BLaER1 (cell line): ENCODE measurements at regions not wholly inside any gene's neighbourhood (a gene's known extent, or its start where the extent isn't known, plus 50 kb on each side); places are given as distances from the start of the nearest gene placed in this dataset.

ENCODE experiments used
- H3K27ac ChIP-seq: shearing (Covaris generic); formaldehyde crosslinking; 2 replicates; pipeline ENCODE4 v1.8.1; 2022
- H3K27me3 ChIP-seq: shearing (Covaris generic); formaldehyde crosslinking; 2 replicates; pipeline ENCODE4 v1.8.1; 2022
- H3K36me3 ChIP-seq: shearing (Covaris generic); formaldehyde crosslinking; 2 replicates; pipeline ENCODE4 v1.8.1; 2022
- H3K4me1 ChIP-seq: shearing (Covaris generic); formaldehyde crosslinking; 2 replicates; pipeline ENCODE4 v1.8.1; 2022
- H3K4me2 ChIP-seq: shearing (Covaris generic); formaldehyde crosslinking; 2 replicates; pipeline ENCODE4 v1.8.1; 2022
- H3K4me3 ChIP-seq: shearing (Covaris generic); formaldehyde crosslinking; 2 replicates; pipeline ENCODE4 v1.8.1; 2022
- H3K9ac ChIP-seq: shearing (Covaris generic); formaldehyde crosslinking; 2 replicates; pipeline ENCODE4 v1.8.1; 2022
- H3K9me3 ChIP-seq: shearing (Covaris generic); formaldehyde crosslinking; 2 replicates; pipeline ENCODE4 v1.8.1; 2022
- H4K20me1 ChIP-seq: shearing (Covaris generic); formaldehyde crosslinking; 2 replicates; pipeline ENCODE4 v1.8.1; 2022
- Cebpa-rat ChIP-seq: shearing (Covaris generic); IDR thresholded peaks from 2 replicates; pipeline ENCODE4 v1.8.1; 2022

GRCh38 chr6:168206661-168207274 is 112.8 kb downstream of the DACT2 start:
- H3K4me2 ChIP-seq, result peak overlapping the region; percentile 25

GRCh38 chr6:168206186-168206585 is 113.4 kb downstream of the DACT2 start:
- H3K36me3 ChIP-seq, result peaks cover 4% of the 10 kb centered on the region; the same call in 1 of the 2 replicates
- H3K27me3 ChIP-seq, result no peaks in the 10 kb centered on the region
- H3K4me1 ChIP-seq, result peaks cover 51% of the 10 kb centered on the region
- no peak overlapping the region for H3K4me3 ChIP-seq
- no peak for TF ChIP-seq Cebpa-rat
- peak overlapping the region; percentile 25 for H3K4me2 ChIP-seq
- H3K9me3 ChIP-seq, result peaks cover 21% of the 10 kb centered on the region
- H3K27ac ChIP-seq, result no peak overlapping the region
- H3K9ac ChIP-seq, result no peak overlapping the region
- H4K20me1 ChIP-seq, result no peaks in the 10 kb centered on the region

More at GRCh38 chr6:168206661-168207274, 112.8 kb downstream of the DACT2 start:
- peaks cover 21% of the 10 kb centered on the region for H3K9me3 ChIP-seq
- H4K20me1 ChIP-seq, result no peaks in the 10 kb centered on the region
- peaks cover 4% of the 10 kb centered on the region; the same call in 1 of the 2 replicates for H3K36me3 ChIP-seq
- 0 out of 2 replicates have a peak overlapping the region, but pooled peaks have one; percentile 19 for H3K9ac ChIP-seq
- no peaks in the 10 kb centered on the region for H3K27me3 ChIP-seq
- no peak overlapping the region for H3K4me3 ChIP-seq
- no peak for TF ChIP-seq Cebpa-rat
- no peak overlapping the region for H3K27ac ChIP-seq
- peaks cover 54% of the 10 kb centered on the region for H3K4me1 ChIP-seq

GRCh38 chr6:168201799-168202198 is 117.8 kb downstream of the DACT2 start:
- Histone ChIP-seq H3K4me2 (no peak overlapping the region), H3K9ac (no peak overlapping the region)

DNA sequence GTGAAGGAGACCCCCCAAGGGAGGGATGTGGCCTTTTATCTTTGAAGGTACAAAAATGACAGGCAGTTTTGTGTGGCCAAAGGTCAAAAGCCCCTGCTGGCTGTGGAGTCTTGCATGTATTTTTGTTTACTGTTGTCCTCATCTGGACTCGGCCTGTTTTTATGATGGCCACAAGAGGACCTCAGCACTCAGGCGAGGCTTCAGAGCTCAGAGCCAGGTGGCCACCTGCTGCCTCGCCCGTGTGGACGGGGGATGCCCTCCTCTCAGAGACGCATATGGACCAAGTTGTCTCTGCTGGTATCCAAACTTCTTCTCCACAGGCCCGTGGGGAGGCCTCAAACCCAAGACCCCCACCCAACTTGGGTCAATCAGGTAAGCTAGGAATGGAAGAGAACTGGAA is 118.2 kb downstream of the DACT2 start:
- Histone ChIP-seq H3K4me1 (peaks cover 8% of the 10 kb centered on the region), H3K4me2 (no peak overlapping the region), H3K4me3 (no peak overlapping the region), H3K9me3 (peaks cover 21% of the 10 kb centered on the region), H3K27ac (no peak overlapping the region), H3K27me3 (no peaks in the 10 kb centered on the region), H3K9ac (no peak overlapping the region), H4K20me1 (no peaks in the 10 kb centered on the region), H3K36me3 (peaks cover 4% of the 10 kb centered on the region; the same call in 1 of the 2 replicates)
- no peak for TF ChIP-seq Cebpa-rat

More at GRCh38 chr6:168201799-168202198, 117.8 kb downstream of the DACT2 start:
- Histone ChIP-seq H3K9me3 (peaks cover 21% of the 10 kb centered on the region), H3K27me3 (no peaks in the 10 kb centered on the region), H3K27ac (no peak overlapping the region), H3K36me3 (peaks cover 4% of the 10 kb centered on the region; the same call in 1 of the 2 replicates), H4K20me1 (no peaks in the 10 kb centered on the region), H3K4me1 (peaks cover 8% of the 10 kb centered on the region), H3K4me3 (no peak overlapping the region)
- TF ChIP-seq Cebpa-rat, result no peak

- H3K36me3 ChIP-seq, result peaks cover 4% of the 10 kb centered on the region; the same call in 1 of the 2 replicates
- no peak overlapping the region for H3K9ac ChIP-seq
- no peaks in the 10 kb centered on the region for H4K20me1 ChIP-seq
- peaks cover 11% of the 10 kb centered on the region for H3K4me1 ChIP-seq
- no peaks in the 10 kb centered on the region for H3K27me3 ChIP-seq
- H3K4me3 ChIP-seq, result no peak overlapping the region
- no peak overlapping the region for H3K27ac ChIP-seq
- no peak overlapping the region for H3K4me2 ChIP-seq
- no peak for TF ChIP-seq Cebpa-rat
- peaks cover 21% of the 10 kb centered on the region for H3K9me3 ChIP-seq
These were observed 118.9 kb downstream of the DACT2 start for GRCh38 chr6:168200571-168201134.

- no peaks in the 10 kb centered on the region for H4K20me1 ChIP-seq
- H3K9ac ChIP-seq, result no peak overlapping the region
- H3K4me3 ChIP-seq, result no peak overlapping the region
- H3K4me1 ChIP-seq, result peaks cover 17% of the 10 kb centered on the region
- 0 out of 2 replicates have a peak, but pooled peaks cover 1% of the 10 kb centered on the region for H3K9me3 ChIP-seq
- H3K27ac ChIP-seq, result no peak overlapping the region
- peaks cover 11% of the 10 kb centered on the region; the same call in 1 of the 2 replicates for H3K36me3 ChIP-seq
- H3K4me2 ChIP-seq, result no peak overlapping the region
- no peak for TF ChIP-seq Cebpa-rat
- no peaks in the 10 kb centered on the region for H3K27me3 ChIP-seq
These were observed 119.5 kb upstream of the FRMD1 start for GRCh38 chr6:168198302-168199180.

- peaks cover 18% of the 10 kb centered on the region for H3K36me3 ChIP-seq
- H3K9ac ChIP-seq, result no peak overlapping the region
- H3K4me2 ChIP-seq, result no peak overlapping the region
- H3K4me1 ChIP-seq, result peaks cover 17% of the 10 kb centered on the region
- no peaks in the 10 kb centered on the region for H3K27me3 ChIP-seq
- no peaks in the 10 kb centered on the region for H4K20me1 ChIP-seq
- no peak overlapping the region for H3K4me3 ChIP-seq
- TF ChIP-seq Cebpa-rat, result no peak
- H3K9me3 ChIP-seq, result no peaks in the 10 kb centered on the region
- H3K27ac ChIP-seq, result no peak overlapping the region
These were observed 118.8 kb upstream of the FRMD1 start for GRCh38 chr6:168197636-168198301.

DNA sequence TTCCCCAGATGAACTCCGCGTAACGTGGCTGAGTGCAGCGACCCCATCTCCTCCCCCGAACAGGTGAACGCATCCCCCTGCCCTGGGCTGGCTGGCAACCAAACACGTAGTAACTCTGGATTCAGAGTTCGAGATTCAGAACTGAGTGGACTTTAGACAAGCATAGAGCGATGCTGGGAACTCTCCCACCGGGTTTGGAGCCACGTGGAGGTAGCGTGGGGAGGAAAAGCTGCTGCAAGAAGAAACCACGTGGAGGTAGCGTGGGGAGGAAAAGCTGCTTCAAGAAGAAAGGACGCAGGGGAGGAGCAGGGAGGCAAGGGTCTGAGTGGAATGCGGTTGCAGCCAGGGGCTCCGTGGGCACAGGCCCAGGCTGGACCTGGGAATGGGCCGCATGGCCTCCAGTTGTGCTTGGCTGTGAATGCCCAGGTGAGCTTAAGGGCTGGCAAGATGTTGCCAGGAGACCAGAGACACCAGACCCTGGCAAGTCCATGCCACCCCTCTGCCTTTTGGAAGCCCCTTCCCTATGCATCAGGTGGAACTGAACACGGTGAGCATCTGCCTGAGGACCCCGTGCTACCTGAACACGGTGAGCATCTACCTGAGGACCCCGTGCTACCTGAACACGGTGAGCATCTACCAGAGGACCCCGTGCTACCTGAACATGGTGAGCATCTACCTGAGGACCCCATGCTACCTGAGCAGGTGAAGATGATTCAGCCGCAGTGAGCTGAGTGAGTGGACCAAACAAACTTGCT is 118.0 kb upstream of the FRMD1 start:
- peaks cover 26% of the 10 kb centered on the region for H3K36me3 ChIP-seq
- H3K4me3 ChIP-seq, result no peak overlapping the region
- H3K4me2 ChIP-seq, result no peak overlapping the region
- H3K27me3 ChIP-seq, result no peaks in the 10 kb centered on the region
- no peaks in the 10 kb centered on the region for H3K9me3 ChIP-seq
- no peak overlapping the region for H3K9ac ChIP-seq
- TF ChIP-seq Cebpa-rat, result no peak
- H3K4me1 ChIP-seq, result peaks cover 17% of the 10 kb centered on the region
- no peak overlapping the region for H3K27ac ChIP-seq
- no peaks in the 10 kb centered on the region for H4K20me1 ChIP-seq

- Histone ChIP-seq H3K27ac (no peak overlapping the region), H3K27me3 (no peaks in the 10 kb centered on the region)
- TF ChIP-seq Cebpa-rat, result no peak
These were observed 117.4 kb upstream of the FRMD1 start for GRCh38 chr6:168196385-168196860.

More at GRCh38 chr6:168196385-168196860, 117.4 kb upstream of the FRMD1 start:
- Histone ChIP-seq H4K20me1 (peaks cover 5% of the 10 kb centered on the region; the same call in 1 of the 2 replicates), H3K4me2 (no peak overlapping the region), H3K36me3 (peaks cover 30% of the 10 kb centered on the region), H3K4me3 (no peak overlapping the region), H3K9ac (no peak overlapping the region), H3K9me3 (no peaks in the 10 kb centered on the region), H3K4me1 (peaks cover 21% of the 10 kb centered on the region)
